ENCODE measurements at regions not wholly inside any gene's neighbourhood (a gene's known extent, or its start where the extent isn't known, plus 50 kb on each side); places are given as distances from the start of the nearest gene placed in this dataset.

GRCh38 chr11:28674433-28675103, 566.4 kb downstream of the METTL15 start:
- Histone ChIP-seq H3K27ac (no peak overlapping the region), H3K4me3 (no peak overlapping the region), H3K9me3 (no peaks in the 10 kb centered on the region), H3K4me1 (no peaks in the 10 kb centered on the region), H3K27me3 (no peaks in the 10 kb centered on the region), H3K36me3 (no peaks in the 10 kb centered on the region)
- DNase-seq (ENCODE audit: low spot score), result no peak
- peak in 1 of 2 donors; percentile 43 for TF ChIP-seq CTCF (IDR thresholded peaks at IDR 0.05)

- no peak for TF ChIP-seq CTCF (IDR thresholded peaks at IDR 0.05)
Measured at GRCh38 chr11:28673691-28674432, 565.7 kb downstream of the METTL15 start.

GRCh38 chr11:28671274-28671673, 563.1 kb downstream of the METTL15 start:
- DNase-seq (ENCODE audit: low spot score), result no peak
- no peaks in the 10 kb centered on the region for H3K36me3 ChIP-seq
- no peak for TF ChIP-seq CTCF (IDR thresholded peaks at IDR 0.05)
- no peaks in the 10 kb centered on the region for H3K27me3 ChIP-seq
- no peak overlapping the region for H3K27ac ChIP-seq
- no peaks in the 10 kb centered on the region for H3K9me3 ChIP-seq
- no peaks in the 10 kb centered on the region for H3K4me1 ChIP-seq
- H3K4me3 ChIP-seq, result no peak overlapping the region

More at GRCh38 chr11:28673691-28674432, 565.7 kb downstream of the METTL15 start:
- H3K9me3 ChIP-seq, result no peaks in the 10 kb centered on the region
- H3K36me3 ChIP-seq, result no peaks in the 10 kb centered on the region
- no peaks in the 10 kb centered on the region for H3K27me3 ChIP-seq
- no peak overlapping the region for H3K27ac ChIP-seq
- DNase-seq (ENCODE audit: low spot score), result no peak
- no peaks in the 10 kb centered on the region for H3K4me1 ChIP-seq
- no peak overlapping the region for H3K4me3 ChIP-seq

- TF ChIP-seq CTCF (IDR thresholded peaks at IDR 0.05), result no peak
- no peak for DNase-seq (ENCODE audit: low spot score)
- Histone ChIP-seq H3K27me3 (no peaks in the 10 kb centered on the region), H3K36me3 (no peaks in the 10 kb centered on the region), H3K4me1 (no peaks in the 10 kb centered on the region), H3K9me3 (no peaks in the 10 kb centered on the region), H3K27ac (no peak overlapping the region), H3K4me3 (no peak overlapping the region)
Measured at GRCh38 chr11:28666632-28667031, 558.4 kb downstream of the METTL15 start.

GRCh38 chr11:28659716-28660348, 551.6 kb downstream of the METTL15 start:
- DNase-seq (ENCODE audit: low spot score), result no peak

More at GRCh38 chr11:28659716-28660348, 551.6 kb downstream of the METTL15 start:
- TF ChIP-seq CTCF (IDR thresholded peaks at IDR 0.05), result no peak
- H3K4me3 ChIP-seq, result no peak overlapping the region
- H3K36me3 ChIP-seq, result no peaks in the 10 kb centered on the region
- no peaks in the 10 kb centered on the region for H3K27me3 ChIP-seq
- H3K9me3 ChIP-seq, result no peaks in the 10 kb centered on the region
- no peaks in the 10 kb centered on the region for H3K4me1 ChIP-seq
- H3K27ac ChIP-seq, result no peak overlapping the region

Measured in right atrium auricular region (tissue), 2 donors.